ENCODE measurements at regions not wholly inside any gene's neighbourhood (a gene's known extent, or its start where the extent isn't known, plus 50 kb on each side); places are given as distances from the start of the nearest gene placed in this dataset.

GRCh38 chr14:82094829-82095345 is 561.2 kb upstream of the SEL1L start:
- TF ChIP-seq POLR2A (IDR thresholded peaks at IDR 0.05) (no peak), EP300 (IDR thresholded peaks at IDR 0.05) (no peak)

All from upper lobe of left lung (tissue), 4 donors.